Liver (tissue), 8 donors: ENCODE measurements at regions not wholly inside any gene's neighbourhood (a gene's known extent, or its start where the extent isn't known, plus 50 kb on each side); places are given as distances from the start of the nearest gene placed in this dataset.

ENCODE experiments used
- DNase-seq: peaks from one replicate; pipeline ENCODE4 v3.0.0-alpha.2; 2017; ENCODE audit warnings: low spot score
- H3K27ac ChIP-seq, 2 donors: one replicate each; pipeline ENCODE4 v1.7.0; 2013; ENCODE audit warnings: inconsistent platforms in 2 of 2, low read length in 2 of 2, control low read depth in 1 of 2, low read depth in 1 of 2, mild to moderate bottlenecking in 1 of 2
- H3K27me3 ChIP-seq, 4 donors: one replicate each; pipeline versions ENCODE4 v1.6.1 to v1.7.0; 2013; ENCODE audit warnings: low read length in 3 of 4, inconsistent platforms in 1 of 4, mild to moderate bottlenecking in 1 of 4, moderate library complexity in 1 of 4; ENCODE audit not compliant: control insufficient read depth in 4 of 4, insufficient read depth in 4 of 4
- H3K36me3 ChIP-seq, 4 donors: one replicate each; pipeline versions ENCODE4 v1.6.1 to v1.7.0; 2013; ENCODE audit warnings: low read length in 3 of 4, mild to moderate bottlenecking in 3 of 4, low read depth in 1 of 4, moderate library complexity in 1 of 4; ENCODE audit not compliant: control insufficient read depth in 4 of 4, insufficient read depth in 3 of 4
- H3K4me1 ChIP-seq, 4 donors: one replicate each; pipeline versions ENCODE4 v1.6.1 to v1.7.0; 2013; ENCODE audit warnings: low read length in 3 of 4, mild to moderate bottlenecking in 3 of 4, moderate library complexity in 1 of 4; ENCODE audit not compliant: control insufficient read depth in 4 of 4, insufficient read depth in 4 of 4
- H3K4me3 ChIP-seq, 3 donors: one replicate each; pipeline versions ENCODE4 v1.6.1 to v1.7.0; 2013; ENCODE audit warnings: low read length in 3 of 3, control low read depth in 1 of 3, low read depth in 1 of 3, mild to moderate bottlenecking in 1 of 3
- H3K9ac ChIP-seq, 2 donors: one replicate each; pipeline ENCODE4 v1.7.0; 2013; ENCODE audit warnings: low read length in 2 of 2, mild to moderate bottlenecking in 2 of 2, moderate library complexity in 2 of 2, control low read depth in 1 of 2, low read depth in 1 of 2
- H3K9me3 ChIP-seq, 4 donors: one replicate each; pipeline versions ENCODE4 v1.6.1 to v1.7.0; 2013; ENCODE audit warnings: low read length in 3 of 4; ENCODE audit not compliant: control insufficient read depth in 4 of 4
- EGR1 ChIP-seq, 2 donors: IDR thresholded peaks; 2 replicates each; pipeline ENCODE4 v1.6.1; 2016 to 2018; ENCODE audit warnings: antibody characterized with exemption in 2 of 2, low read depth in 2 of 2
- FOXA1 ChIP-seq: IDR thresholded peaks from 2 replicates; pipeline ENCODE4 v1.6.1; 2016; ENCODE audit warnings: antibody characterized with exemption
- FOXA2 ChIP-seq: IDR thresholded peaks from 2 replicates; pipeline ENCODE4 v1.6.1; 2016; ENCODE audit warnings: antibody characterized with exemption
- GABPA ChIP-seq, 2 donors: IDR thresholded peaks in 1 of 2; conservative IDR thresholded peaks in 1 of 2; 2 replicates each; pipeline ENCODE4 v1.6.1; 2016; ENCODE audit warnings: antibody characterized with exemption in 2 of 2, mild to moderate bottlenecking in 1 of 2, moderate library complexity in 1 of 2
- HNF4A ChIP-seq, 2 donors: conservative IDR thresholded peaks; 2 replicates each; pipeline ENCODE4 v1.6.1; 2016; ENCODE audit warnings: antibody characterized with exemption in 2 of 2, mild to moderate bottlenecking in 2 of 2
- JUND ChIP-seq, 2 donors: IDR thresholded peaks; 2 replicates each; pipeline ENCODE4 v1.6.1; 2016; ENCODE audit warnings: antibody characterized with exemption in 2 of 2
- NR2F2 ChIP-seq: IDR thresholded peaks from 2 replicates; pipeline ENCODE4 v1.6.1; 2016; ENCODE audit warnings: antibody characterized with exemption
- RAD21 ChIP-seq, 2 donors: IDR thresholded peaks; 2 replicates each; pipeline ENCODE4 v1.6.1; 2016; ENCODE audit warnings: antibody characterized with exemption in 2 of 2, mild to moderate bottlenecking in 2 of 2
- SP1 ChIP-seq: IDR thresholded peaks from 2 replicates; pipeline ENCODE4 v1.6.1; 2018; ENCODE audit warnings: antibody characterized with exemption, mild to moderate bottlenecking
- YY1 ChIP-seq: IDR thresholded peaks from 2 replicates; pipeline ENCODE4 v1.6.1; 2016; ENCODE audit warnings: antibody characterized with exemption, mild to moderate bottlenecking
- WGBS: extraction: QIAGEN DNeasy Blood & Tissue Kit; methylation state at CpG from one replicate; pipeline ENCODE4 v1.1.7; 2013; 5-methylcytosine and 5-hydroxymethylcytosine counted together
- TF ChIP-seq, protein P1 (sequence below): fragments of 150-350 bp; IDR thresholded peaks from 2 replicates; pipeline ENCODE4 v1.5.1; 2017; ENCODE audit warnings: improper control_type of control experiment, low read depth, low read length; ENCODE audit not compliant: missing input control
- TF ChIP-seq, protein P2 (sequence below): IDR thresholded peaks from 2 replicates; pipeline ENCODE4 v1.6.1; 2016; ENCODE audit warnings: antibody characterized with exemption
- TF ChIP-seq, protein P3 (sequence below): IDR thresholded peaks from 2 replicates; pipeline ENCODE4 v1.6.1; 2016; ENCODE audit warnings: antibody characterized with exemption, mild to moderate bottlenecking
- TF ChIP-seq, protein P4 (sequence below): IDR thresholded peaks from 2 replicates; pipeline ENCODE4 v1.6.1; 2016; ENCODE audit warnings: antibody characterized with exemption
- TF ChIP-seq, protein P5 (sequence below): IDR thresholded peaks from 2 replicates; pipeline ENCODE4 v1.6.1; 2016; ENCODE audit warnings: antibody characterized with exemption
- donor health status: healthy.
- donor health status: healthy.
- donor health status: healthy.
- donor health status: healthy.
- donor health status: healthy.

DNA sequence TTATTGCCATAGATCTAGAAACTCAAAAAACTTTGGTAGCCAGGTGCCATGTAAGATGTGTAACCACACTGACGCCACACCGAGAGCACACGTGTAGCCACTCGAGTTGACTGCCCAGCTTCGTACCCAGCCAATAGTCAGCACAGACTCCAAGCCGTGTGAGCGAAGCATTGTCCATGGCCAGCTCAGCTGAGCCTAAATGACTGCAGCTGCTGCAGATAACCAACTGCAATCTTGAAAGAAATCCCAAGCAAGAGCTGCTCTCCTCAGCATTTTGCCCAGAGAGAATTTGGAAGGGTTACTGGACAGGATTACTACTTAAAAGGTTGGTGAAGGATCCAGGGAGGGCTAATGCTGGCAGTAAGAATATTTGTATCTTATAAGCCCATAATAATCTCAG lies 193.0 kb upstream of the THRB start (continued):
- TF ChIP-seq, protein P1, sequence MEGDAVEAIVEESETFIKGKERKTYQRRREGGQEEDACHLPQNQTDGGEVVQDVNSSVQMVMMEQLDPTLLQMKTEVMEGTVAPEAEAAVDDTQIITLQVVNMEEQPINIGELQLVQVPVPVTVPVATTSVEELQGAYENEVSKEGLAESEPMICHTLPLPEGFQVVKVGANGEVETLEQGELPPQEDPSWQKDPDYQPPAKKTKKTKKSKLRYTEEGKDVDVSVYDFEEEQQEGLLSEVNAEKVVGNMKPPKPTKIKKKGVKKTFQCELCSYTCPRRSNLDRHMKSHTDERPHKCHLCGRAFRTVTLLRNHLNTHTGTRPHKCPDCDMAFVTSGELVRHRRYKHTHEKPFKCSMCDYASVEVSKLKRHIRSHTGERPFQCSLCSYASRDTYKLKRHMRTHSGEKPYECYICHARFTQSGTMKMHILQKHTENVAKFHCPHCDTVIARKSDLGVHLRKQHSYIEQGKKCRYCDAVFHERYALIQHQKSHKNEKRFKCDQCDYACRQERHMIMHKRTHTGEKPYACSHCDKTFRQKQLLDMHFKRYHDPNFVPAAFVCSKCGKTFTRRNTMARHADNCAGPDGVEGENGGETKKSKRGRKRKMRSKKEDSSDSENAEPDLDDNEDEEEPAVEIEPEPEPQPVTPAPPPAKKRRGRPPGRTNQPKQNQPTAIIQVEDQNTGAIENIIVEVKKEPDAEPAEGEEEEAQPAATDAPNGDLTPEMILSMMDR, result no peak

DNA sequence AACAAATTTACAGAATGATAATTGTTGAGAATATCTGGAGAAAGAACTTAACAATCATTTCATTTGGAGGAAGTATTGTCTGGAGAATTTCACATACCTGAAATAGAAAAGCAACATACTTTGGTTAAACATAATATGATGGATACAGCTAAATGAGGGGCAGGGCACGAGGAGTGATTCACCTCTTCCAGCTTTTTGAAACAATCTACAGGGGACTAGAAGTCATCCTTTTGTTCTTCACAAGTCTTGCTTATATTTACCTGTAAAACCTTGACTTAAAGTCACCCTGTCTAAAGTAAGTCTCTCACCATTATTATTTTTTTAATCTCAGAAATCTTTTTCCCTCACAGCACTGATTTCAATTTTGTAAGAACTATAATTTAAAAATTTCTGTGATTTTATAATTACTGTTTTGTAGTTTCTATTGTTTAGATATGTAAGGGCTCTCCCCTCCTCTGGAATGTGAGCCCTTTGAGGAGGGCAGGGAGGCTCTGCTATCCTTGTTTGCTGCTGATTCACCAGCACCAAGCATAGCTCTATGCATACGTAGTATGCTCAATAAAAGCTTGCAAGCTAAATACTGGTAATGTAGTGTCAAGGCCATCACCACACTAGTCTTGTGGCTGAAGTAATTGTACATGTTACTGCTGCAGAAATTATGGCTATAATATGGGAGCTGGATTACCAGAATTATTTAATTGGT lies 193.9 kb upstream of the THRB start:
- TF ChIP-seq, protein P2, sequence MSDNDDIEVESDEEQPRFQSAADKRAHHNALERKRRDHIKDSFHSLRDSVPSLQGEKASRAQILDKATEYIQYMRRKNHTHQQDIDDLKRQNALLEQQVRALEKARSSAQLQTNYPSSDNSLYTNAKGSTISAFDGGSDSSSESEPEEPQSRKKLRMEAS, result no peak
- TF ChIP-seq, protein P3, sequence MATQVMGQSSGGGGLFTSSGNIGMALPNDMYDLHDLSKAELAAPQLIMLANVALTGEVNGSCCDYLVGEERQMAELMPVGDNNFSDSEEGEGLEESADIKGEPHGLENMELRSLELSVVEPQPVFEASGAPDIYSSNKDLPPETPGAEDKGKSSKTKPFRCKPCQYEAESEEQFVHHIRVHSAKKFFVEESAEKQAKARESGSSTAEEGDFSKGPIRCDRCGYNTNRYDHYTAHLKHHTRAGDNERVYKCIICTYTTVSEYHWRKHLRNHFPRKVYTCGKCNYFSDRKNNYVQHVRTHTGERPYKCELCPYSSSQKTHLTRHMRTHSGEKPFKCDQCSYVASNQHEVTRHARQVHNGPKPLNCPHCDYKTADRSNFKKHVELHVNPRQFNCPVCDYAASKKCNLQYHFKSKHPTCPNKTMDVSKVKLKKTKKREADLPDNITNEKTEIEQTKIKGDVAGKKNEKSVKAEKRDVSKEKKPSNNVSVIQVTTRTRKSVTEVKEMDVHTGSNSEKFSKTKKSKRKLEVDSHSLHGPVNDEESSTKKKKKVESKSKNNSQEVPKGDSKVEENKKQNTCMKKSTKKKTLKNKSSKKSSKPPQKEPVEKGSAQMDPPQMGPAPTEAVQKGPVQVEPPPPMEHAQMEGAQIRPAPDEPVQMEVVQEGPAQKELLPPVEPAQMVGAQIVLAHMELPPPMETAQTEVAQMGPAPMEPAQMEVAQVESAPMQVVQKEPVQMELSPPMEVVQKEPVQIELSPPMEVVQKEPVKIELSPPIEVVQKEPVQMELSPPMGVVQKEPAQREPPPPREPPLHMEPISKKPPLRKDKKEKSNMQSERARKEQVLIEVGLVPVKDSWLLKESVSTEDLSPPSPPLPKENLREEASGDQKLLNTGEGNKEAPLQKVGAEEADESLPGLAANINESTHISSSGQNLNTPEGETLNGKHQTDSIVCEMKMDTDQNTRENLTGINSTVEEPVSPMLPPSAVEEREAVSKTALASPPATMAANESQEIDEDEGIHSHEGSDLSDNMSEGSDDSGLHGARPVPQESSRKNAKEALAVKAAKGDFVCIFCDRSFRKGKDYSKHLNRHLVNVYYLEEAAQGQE, result no peak
- TF ChIP-seq, protein P1, result no peak
- TF ChIP-seq JUND (IDR thresholded peaks at IDR 0.05) (no peak), YY1 (no peak), FOXA2 (no peak), SP1 (no peak), FOXA1 (no peak), EGR1 (IDR thresholded peaks at IDR 0.05; ENCODE audit: low read depth in 2 of 2) (no peak), NR2F2 (no peak), HNF4A (conservative IDR thresholded peaks at IDR 0.05) (no peak), GABPA (IDR thresholded peaks at IDR 0.05 in 1 of 2, conservative IDR thresholded peaks at IDR 0.05 in 1 of 2) (no peak), RAD21 (IDR thresholded peaks at IDR 0.05) (no peak)
- TF ChIP-seq, protein P4, sequence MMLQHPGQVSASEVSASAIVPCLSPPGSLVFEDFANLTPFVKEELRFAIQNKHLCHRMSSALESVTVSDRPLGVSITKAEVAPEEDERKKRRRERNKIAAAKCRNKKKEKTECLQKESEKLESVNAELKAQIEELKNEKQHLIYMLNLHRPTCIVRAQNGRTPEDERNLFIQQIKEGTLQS, result no peak
- TF ChIP-seq, protein P5, sequence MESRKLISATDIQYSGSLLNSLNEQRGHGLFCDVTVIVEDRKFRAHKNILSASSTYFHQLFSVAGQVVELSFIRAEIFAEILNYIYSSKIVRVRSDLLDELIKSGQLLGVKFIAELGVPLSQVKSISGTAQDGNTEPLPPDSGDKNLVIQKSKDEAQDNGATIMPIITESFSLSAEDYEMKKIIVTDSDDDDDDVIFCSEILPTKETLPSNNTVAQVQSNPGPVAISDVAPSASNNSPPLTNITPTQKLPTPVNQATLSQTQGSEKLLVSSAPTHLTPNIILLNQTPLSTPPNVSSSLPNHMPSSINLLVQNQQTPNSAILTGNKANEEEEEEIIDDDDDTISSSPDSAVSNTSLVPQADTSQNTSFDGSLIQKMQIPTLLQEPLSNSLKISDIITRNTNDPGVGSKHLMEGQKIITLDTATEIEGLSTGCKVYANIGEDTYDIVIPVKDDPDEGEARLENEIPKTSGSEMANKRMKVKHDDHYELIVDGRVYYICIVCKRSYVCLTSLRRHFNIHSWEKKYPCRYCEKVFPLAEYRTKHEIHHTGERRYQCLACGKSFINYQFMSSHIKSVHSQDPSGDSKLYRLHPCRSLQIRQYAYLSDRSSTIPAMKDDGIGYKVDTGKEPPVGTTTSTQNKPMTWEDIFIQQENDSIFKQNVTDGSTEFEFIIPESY, result no peak
- H3K4me1 ChIP-seq, result peaks cover 0 to 2% (median 2%) of the 10 kb centered on the region in 4 donors
- no peak overlapping the region for H3K27ac ChIP-seq
- WGBS, result 72% methylated on average over 2 of the region's 2 CpGs
- H3K36me3 ChIP-seq, result no peaks in the 10 kb centered on the region
- H3K9me3 ChIP-seq, result no peaks in the 10 kb centered on the region
- H3K9ac ChIP-seq, result no peak overlapping the region
- no peak overlapping the region for H3K4me3 ChIP-seq
- no peaks in the 10 kb centered on the region for H3K27me3 ChIP-seq
- no peak for DNase-seq
